ENCODE measurements at regions not wholly inside any gene's neighbourhood (a gene's known extent, or its start where the extent isn't known, plus 50 kb on each side); places are given as distances from the start of the nearest gene placed in this dataset.

DNA sequence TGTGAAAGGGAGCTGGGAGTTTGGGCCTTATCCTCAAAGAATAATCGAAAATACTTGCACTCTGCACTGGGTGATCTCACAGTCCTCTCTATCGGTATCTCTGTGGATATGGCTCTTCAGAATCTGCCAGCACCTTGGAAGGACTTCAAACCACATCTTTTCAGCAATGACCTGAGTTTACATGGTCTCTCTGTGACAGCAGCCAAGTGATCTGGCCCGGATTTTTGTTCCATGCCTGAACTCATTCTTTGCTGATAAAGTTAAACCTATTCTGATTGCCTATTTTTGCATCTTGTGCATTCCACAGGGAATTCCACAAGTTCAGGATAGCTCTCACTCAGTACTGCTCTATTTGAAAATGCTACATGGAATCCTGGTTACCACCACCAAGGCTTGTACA lies 98.9 kb downstream of the HDGFL1 start:
- CTCF ChIA-PET: no interaction called here
- POLR2A ChIA-PET: no interaction called here

GRCh38 chr6:22668717-22669116 lies 99.4 kb downstream of the HDGFL1 start:
- ChIA-PET POLR2A (no interaction called here), CTCF (no interaction called here)

DNA sequence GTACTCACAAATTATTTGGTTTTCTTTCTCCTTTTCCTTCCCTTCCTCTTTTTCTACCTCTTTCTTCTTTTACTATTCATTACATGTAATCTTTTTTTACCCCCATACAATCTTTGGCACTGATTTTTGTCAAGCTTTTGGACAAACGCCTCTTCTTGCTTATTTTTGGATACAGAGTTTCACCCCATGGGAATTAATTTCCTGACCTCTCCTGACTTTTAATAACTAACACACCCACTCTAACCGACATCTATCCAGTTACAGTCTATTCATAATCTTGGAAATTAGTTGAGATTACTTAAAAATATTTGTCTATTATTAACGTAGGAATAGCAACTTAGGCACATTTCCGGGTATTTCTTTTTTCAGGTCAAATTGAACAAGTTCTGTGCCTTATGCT lies 101.2 kb downstream of the HDGFL1 start:
- CTCF ChIA-PET: no interaction called here
- POLR2A ChIA-PET: no interaction called here

- ChIA-PET POLR2A (no interaction called here), CTCF (no interaction called here)
Measured at GRCh38 chr6:22673474-22673873, 104.1 kb downstream of the HDGFL1 start.

- CTCF ChIA-PET: no interaction called here
Measured at GRCh38 chr6:22680950-22681349, 111.6 kb downstream of the HDGFL1 start.

DNA sequence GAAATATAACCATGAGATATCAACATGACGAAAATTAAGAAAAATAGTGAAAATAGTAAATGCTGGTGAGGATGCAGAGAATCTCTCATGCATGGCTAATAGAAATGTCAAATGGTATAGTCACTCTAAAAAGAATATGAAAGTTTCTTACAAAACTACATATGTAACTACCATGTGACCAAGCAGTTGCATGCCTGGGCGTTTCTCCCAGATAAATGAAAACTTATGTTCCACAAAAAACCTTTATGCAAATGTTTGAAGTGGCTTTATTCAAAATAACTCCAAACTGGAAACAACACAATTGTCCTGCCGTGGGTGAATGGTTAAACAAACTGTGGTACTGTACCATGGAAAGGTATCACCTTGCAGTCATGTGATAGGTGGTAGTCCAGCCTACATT lies 112.4 kb downstream of the HDGFL1 start:
- ChIA-PET CTCF (no interaction called here), POLR2A (no interaction called here)

More at GRCh38 chr6:22680950-22681349, 111.6 kb downstream of the HDGFL1 start:
- POLR2A ChIA-PET: no interaction called here

GRCh38 chr6:22682979-22683378 lies 113.6 kb downstream of the HDGFL1 start:
- ChIA-PET CTCF (no interaction called here), POLR2A (no interaction called here)

DNA sequence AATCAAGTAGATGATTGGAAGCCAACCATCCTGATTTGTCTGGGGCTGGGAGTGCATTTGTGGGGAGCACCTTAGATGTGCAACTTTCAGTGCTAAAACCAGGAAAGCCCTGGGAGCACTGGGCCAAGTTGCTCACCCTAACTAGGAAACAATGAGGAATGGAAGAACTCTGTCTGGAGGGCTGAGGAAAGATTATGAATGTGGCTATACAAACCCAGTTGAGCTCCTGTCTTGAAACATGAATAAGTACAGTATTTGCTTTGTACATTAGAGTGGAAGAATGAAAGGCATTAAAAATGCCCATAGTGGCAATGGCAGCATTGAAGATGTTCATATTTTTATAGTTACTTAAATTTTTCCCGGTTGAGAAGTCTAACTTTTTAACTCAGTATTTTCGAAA lies 121.1 kb downstream of the HDGFL1 start:
- CTCF ChIA-PET: no interaction called here

GRCh38 chr6:22694092-22694724 lies 124.8 kb downstream of the HDGFL1 start:
- CTCF ChIA-PET: no interaction called here

More for the DNA sequence above, 121.1 kb downstream of the HDGFL1 start:
- POLR2A ChIA-PET: no interaction called here

DNA sequence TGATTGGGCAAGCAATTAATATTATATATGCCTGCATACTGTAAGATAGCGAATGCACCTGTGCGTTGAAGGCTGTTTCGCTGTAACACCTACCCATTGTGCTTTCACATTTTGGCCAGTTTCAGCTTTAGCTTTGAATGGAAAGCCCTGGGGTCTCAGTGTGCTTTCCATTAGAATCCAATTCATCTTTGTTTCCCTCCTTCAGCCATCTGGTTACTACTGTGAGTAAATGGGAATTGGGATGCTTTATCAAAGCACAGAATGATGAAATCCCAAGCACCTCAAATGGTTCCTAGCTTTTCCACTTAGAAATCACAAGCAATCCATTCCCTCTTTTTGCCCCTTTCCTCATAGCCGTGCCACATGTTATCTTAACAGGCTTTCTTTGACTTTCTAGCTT lies 127.1 kb downstream of the HDGFL1 start:
- POLR2A ChIA-PET: no interaction called here

More at GRCh38 chr6:22694092-22694724, 124.8 kb downstream of the HDGFL1 start:
- POLR2A ChIA-PET: no interaction called here

DNA sequence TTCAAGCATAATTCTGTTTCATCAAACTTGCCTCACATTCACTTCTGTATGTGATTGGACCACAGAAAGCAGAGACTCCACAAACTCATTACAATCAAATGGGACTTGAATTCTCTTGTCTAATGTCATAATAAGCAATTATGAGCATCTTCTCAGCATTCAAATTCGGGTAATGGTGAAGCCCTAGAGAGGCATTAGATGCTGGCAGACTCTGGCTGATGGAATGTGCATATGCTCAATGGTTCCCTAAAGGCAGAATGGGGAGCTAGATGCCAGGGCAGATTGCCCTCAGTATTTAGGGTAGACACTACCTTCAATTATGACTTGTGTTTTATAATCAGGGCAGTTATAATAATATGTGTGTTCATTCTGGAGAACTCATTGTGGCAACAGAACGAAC lies 127.9 kb downstream of the HDGFL1 start:
- ChIA-PET POLR2A (no interaction called here), CTCF (no interaction called here)

More for the DNA sequence above, 127.1 kb downstream of the HDGFL1 start:
- CTCF ChIA-PET: no interaction called here

GRCh38 chr6:22699151-22699550 lies 129.8 kb downstream of the HDGFL1 start:
- POLR2A ChIA-PET: no interaction called here
- CTCF ChIA-PET: no interaction called here

DNA sequence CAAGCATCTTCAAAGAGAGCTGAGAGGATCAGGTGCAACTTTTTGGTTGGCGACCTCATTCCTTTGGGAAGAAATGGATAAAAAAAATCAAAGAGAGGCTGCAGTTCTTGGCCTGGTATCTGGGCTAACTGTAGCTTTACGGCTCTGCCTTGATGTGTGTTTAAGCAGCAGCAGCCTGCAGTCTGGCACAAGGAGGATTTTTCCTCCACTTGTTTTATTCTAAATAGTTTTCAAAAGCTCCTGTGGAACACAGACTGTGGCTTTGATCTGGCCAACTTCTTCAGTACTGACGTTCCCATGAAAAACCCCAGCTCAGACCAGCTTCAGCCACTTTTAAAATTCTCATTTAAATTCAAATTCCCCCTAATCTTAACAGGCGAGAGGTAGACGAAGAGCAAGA lies 137.3 kb downstream of the HDGFL1 start:
- ChIA-PET CTCF (no interaction called here), POLR2A (no interaction called here)

DNA sequence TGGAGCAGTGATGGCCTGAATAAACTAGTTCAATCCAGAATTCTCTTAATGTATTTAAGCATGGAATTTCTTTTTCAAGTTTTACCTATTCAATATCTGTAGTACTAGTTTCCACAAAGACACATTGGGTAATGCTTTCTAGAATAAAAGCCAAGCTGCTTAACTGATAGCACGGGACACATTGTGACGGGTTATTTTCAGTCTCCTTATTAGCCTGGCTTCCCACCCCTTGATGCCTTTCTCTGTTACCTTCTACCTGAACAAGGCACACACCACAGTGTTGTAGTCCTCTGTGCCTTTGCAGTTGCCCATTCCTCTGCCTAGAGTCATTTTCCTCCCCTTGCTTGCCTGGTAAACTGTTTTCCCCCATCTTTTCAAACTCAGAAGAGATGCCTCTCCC lies 139.1 kb downstream of the HDGFL1 start:
- CTCF ChIA-PET: no interaction called here

DNA sequence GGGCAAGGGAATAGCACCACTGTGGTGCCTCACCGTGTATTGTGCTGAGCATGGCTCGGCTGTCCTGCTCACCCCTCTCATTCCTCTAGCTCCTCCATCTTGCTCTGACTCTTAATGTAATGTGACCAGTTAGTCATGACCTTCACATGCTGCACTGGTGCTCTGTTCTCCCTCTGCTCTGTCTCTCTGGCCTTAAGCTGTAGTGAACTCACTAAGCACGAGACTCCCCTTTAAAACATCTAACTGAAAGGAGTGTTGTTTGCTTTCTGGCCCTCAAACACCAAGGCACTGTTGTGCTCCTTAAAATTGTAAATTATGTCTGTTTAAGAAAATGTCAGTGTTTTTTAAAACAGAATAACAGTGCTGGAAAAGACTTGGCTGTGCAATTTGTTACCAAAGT lies 140.4 kb downstream of the HDGFL1 start:
- ChIA-PET POLR2A (no interaction called here), CTCF (no interaction called here)

More for the DNA sequence above, 139.1 kb downstream of the HDGFL1 start:
- POLR2A ChIA-PET: no interaction called here

DNA sequence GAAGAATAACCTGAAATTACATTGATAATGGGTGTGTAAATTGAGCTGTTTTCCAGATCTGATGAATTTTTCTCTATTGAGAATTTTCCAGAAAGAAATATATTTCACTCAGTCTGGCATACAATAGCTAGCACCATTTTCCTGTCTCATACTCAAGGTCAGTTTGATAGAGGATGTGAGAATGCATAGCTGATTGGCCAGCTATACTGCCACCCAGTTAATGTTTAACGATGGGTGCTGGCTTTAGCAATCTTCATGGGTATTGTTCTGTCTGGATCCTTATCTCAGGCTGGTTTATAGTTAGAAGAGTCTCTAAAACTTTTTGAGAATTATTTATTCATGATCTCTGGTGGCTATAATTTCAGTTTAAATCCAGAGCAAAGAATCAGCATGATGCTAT lies 147.4 kb downstream of the HDGFL1 start:
- ChIA-PET POLR2A (no interaction called here), CTCF (no interaction called here)

DNA sequence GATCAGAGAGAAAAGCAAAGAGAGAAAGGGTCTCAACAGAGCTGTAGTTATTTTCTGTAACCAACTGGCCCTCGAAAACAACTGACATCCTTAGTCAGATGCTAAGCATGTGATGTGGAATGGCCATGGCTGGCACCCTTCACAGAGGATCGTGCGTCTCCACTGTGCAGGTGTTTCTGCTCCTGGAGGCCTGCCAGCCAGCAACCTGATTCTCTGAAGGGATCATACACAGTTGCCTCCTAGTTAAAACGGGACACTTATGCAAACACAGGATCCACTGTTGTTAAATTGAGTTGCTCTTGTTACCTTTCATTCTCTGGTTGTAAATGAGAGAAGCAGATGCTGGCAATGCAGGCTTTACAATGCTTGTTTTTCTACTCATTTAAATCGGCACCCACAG lies 148.5 kb downstream of the HDGFL1 start:
- ChIA-PET POLR2A (no interaction called here), CTCF (no interaction called here)

GRCh38 chr6:22722913-22723312 lies 153.5 kb downstream of the HDGFL1 start:
- CTCF ChIA-PET: interaction anchor here (1.0 kb wide), 1 partner anchor 706 kb away, joined by 3 read pairs; no protein-coding TSS in a partner anchor
- POLR2A ChIA-PET: no interaction called here

GRCh38 chr6:22726966-22727365 lies 157.6 kb downstream of the HDGFL1 start:
- POLR2A ChIA-PET: no interaction called here
- CTCF ChIA-PET: no interaction called here

DNA sequence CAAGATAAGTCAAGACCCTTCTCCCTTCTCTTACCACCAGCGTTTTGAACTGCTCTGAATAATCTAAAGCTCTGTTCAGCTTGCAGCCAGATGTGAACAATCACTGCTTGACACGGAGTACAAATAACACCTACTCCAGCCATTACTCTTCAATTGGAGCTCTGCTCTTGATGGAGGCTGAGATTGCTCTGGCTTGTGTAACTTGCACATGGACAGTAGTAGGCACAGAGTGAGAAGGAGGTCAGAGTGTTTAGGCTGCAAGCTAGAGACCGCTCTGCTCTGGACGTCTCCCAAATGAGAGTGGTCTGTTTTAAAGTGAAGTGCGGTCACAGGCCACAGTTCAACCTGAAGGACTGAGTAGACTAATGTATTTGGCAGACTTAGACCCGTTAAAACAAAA lies 158.3 kb downstream of the HDGFL1 start:
- CTCF ChIA-PET: no interaction called here
- POLR2A ChIA-PET: no interaction called here

- ChIA-PET CTCF (no interaction called here), POLR2A (no interaction called here)
Measured at GRCh38 chr6:22732176-22732970, 163.0 kb downstream of the HDGFL1 start.

DNA sequence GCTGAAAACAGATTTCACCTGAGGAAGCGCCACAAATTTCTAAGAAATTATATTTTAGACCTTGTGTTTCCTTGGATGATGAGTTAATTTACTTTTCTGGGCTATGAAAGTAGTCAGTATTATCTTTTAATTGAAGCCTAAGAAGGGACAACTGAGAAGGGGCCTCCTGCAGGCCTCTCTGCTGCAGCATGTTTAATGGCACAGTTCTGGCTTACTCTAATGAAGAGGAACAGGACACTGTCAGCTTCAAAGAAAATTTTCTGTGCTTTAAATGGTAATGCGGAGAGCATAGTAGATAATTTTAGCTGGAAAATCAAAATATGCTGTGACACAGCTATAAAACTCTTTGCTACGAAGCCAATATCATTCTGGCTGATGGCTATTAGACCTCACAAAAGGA lies 167.4 kb downstream of the HDGFL1 start:
- POLR2A ChIA-PET: no interaction called here

More for the DNA sequence above, 167.4 kb downstream of the HDGFL1 start:
- CTCF ChIA-PET: no interaction called here

All from activated CD8-positive, alpha-beta memory T cell treated with anti-CD3 and anti-CD28 coated beads for 36 hours (primary cell).